ENCODE measurements at regions not wholly inside any gene's neighbourhood (a gene's known extent, or its start where the extent isn't known, plus 50 kb on each side); places are given as distances from the start of the nearest gene placed in this dataset.
"Not testable (repeated sequence)": the region's sequence is repeated elsewhere in the genome, so short reads cannot be mapped to it uniquely, and the experiment has no call there.

DNA sequence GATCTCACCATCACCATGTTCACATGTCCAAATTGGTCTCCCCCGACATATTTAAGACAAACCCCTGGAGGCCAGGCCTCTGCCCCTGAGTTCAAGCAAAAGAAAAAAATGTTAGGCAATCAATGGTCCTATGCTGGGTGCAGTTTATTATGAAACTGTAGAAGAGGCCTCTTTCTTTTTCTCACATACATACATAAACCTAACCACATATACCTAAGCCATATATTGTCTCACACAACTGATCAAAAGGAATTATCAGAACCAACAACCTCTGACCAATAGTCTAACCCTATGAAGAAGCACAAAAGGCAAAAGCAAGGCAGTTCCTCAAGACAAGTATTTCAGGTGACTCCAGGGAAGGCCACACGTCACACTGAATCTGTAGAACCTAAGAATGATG, 49.9 kb downstream of the ILRUN start:
- no peak overlapping the region for H3K4me3 ChIP-seq (ENCODE audit: low read depth, low read length)
- TF ChIP-seq, protein P1, sequence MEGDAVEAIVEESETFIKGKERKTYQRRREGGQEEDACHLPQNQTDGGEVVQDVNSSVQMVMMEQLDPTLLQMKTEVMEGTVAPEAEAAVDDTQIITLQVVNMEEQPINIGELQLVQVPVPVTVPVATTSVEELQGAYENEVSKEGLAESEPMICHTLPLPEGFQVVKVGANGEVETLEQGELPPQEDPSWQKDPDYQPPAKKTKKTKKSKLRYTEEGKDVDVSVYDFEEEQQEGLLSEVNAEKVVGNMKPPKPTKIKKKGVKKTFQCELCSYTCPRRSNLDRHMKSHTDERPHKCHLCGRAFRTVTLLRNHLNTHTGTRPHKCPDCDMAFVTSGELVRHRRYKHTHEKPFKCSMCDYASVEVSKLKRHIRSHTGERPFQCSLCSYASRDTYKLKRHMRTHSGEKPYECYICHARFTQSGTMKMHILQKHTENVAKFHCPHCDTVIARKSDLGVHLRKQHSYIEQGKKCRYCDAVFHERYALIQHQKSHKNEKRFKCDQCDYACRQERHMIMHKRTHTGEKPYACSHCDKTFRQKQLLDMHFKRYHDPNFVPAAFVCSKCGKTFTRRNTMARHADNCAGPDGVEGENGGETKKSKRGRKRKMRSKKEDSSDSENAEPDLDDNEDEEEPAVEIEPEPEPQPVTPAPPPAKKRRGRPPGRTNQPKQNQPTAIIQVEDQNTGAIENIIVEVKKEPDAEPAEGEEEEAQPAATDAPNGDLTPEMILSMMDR (IDR thresholded peaks at IDR 0.05; ENCODE audit: low read depth, low read length), result no peak
- in situ Hi-C loops (cut with HindIII; ENCODE audit: low sequenced_read_pairs), result no loop called here
- no peak for DNase-seq (ENCODE audit: low read depth, low spot score)

DNA sequence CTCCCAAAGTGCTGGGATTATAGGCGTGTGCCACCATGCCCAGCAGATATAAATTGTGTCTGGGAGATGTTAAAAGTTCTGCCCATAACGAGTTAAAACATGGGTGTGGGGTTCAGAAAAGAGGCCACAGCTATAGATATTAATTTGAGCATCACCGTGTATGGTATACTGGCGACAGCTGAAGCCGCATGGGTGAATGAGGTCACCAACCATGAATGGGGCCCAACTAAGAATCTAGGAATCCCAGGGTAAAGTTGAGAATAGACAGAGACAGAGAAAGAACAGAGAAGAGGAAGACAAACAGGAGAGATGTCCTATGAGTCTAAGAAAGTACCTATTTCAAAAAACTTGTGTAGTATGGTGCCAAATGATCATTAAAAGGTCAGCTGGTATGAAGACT, 50.9 kb downstream of the ILRUN start:
- no peak overlapping the region for H3K4me3 ChIP-seq (ENCODE audit: low read depth, low read length)
- no peak for DNase-seq (ENCODE audit: low read depth, low spot score)
- in situ Hi-C loops (cut with HindIII; ENCODE audit: low sequenced_read_pairs), result no loop called here
- TF ChIP-seq, protein P1 (IDR thresholded peaks at IDR 0.05; ENCODE audit: low read depth, low read length), result no peak

DNA sequence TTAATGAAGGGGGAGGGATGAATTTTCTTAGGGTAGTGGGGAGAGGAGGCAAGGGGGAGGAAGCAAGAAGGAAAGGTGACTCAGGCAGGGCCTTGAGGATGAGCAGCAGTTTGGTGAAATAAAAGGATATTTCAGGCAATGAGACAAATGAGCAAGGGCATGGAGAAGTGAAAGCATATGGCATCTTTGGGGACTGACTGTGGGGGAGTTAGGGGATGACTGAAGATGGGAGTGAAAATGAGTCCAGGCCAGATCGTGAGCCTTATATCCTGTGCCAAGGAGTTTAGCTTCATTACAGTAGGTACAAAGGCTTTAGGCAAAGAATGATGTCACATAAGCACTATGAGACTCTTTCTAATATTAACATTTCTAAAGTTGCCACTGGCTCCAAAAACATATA, 51.9 kb downstream of the ILRUN start:
- DNase-seq (ENCODE audit: low read depth, low spot score), result no peak
- in situ Hi-C loops (cut with HindIII; ENCODE audit: low sequenced_read_pairs), result no loop called here
- H3K4me3 ChIP-seq (ENCODE audit: low read depth, low read length), result no peak overlapping the region
- TF ChIP-seq, protein P1 (IDR thresholded peaks at IDR 0.05; ENCODE audit: low read depth, low read length), result no peak

DNA sequence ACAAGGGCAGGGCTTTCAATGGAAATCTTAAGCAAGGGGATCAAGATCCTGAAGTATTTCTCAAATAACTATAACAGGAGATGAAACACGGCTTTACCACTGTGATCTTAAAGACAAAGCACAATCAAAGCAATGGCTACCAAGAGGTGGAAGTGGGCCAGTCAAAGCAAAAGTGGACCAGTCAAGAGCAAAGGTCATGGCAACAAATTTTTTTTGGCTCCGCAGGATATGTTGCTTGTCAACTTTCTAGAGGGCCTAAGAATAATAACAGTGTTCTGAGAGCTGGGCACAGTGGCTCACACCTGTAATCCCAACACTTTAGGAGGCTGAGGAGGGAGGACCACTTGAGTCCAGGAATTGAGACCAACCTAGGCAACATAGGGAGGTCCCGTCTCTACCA, 54.1 kb downstream of the ILRUN start:
- in situ Hi-C loops (cut with HindIII; ENCODE audit: low sequenced_read_pairs), result no loop called here
- TF ChIP-seq, protein P1 (IDR thresholded peaks at IDR 0.05; ENCODE audit: low read depth, low read length), result no peak
- no peak overlapping the region for H3K4me3 ChIP-seq (ENCODE audit: low read depth, low read length)
- no peak for DNase-seq (ENCODE audit: low read depth, low spot score)

DNA sequence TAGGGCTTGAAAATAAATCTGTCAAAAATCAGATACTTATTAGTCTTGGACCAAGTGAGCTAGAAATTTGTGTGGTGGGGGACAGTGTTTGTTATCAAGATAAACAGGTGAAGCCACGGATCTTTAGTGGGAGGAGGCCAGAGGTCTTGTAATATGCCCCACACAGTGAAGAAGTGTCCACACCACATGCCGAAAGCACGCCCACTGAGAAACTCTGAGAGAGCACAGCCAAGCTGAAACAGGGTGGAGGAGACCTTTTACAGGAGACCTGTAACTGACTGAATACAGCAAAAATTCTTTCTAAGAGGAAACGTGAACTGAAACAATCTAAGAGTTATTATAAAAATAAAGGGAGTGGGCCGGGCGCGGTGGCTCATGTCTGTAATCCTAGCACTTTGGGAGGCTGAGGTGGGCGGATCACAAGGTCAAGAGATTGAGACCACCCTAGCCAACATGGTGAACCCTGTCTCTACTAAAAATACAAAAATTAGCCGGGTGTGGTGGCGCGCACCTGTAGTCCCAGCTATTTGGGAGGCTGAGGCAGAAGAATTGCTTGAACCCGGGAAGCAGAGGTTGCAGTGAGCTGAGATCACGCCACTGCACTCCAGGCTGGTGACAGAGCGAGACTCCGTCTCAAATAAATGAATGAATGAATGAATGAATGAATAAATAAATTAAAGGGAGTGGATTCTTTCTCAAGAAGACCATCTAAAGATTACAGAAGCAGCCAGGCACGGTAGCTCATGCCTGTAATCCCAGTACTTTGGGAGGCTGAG, 56.3 kb downstream of the ILRUN start:
- DNase-seq (ENCODE audit: low read depth, low spot score); in situ Hi-C loops (cut with HindIII; ENCODE audit: low sequenced_read_pairs); H3K4me3 ChIP-seq (ENCODE audit: low read depth, low read length): not testable (repeated sequence)

DNA sequence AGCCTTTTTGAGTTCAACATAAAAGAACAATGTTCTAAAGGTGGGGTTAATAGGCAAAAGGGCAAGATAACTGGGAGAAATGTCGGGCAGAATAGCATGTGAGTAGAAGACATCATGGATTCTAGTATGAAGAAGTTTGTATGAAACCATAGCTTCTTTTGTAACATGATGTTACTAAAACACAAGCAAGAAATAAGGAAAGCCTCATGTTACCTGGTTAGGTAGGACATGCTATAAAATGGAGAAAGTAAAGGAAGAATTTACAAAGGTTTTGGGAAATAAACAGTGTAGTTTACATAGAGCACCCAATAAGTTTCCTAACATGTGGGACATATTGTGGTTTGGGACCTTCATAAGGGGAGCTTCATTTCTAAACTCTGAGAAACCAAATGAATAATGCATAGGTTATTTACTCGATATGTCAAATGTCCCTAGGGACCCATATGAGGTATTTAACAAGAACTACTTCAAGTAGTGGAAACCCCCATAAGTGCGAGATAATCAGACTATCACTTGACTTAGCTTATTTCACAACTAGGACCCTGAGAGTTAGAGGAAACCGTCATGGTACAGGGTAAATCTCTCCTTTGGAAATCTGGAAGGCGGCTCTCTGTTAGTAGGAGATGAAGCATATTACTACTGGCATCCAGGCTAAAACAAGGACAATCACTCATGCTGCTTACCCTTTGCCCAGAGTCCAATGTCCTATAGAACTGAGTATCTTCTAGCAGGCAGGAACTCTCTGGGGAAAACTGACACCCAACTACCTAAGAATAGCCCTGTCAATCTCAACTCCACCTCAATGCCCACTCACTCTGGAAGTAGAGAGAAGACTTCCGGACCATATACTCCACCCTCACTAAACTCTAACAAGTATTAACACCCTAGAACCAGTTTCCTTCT, 57.5 kb downstream of the ILRUN start:
- H3K4me3 ChIP-seq (ENCODE audit: low read depth, low read length), result no peak overlapping the region
- in situ Hi-C loops (cut with HindIII; ENCODE audit: low sequenced_read_pairs), result no loop called here
- TF ChIP-seq, protein P1 (IDR thresholded peaks at IDR 0.05; ENCODE audit: low read depth, low read length), result no peak
- DNase-seq (ENCODE audit: low read depth, low spot score), result no peak

DNA sequence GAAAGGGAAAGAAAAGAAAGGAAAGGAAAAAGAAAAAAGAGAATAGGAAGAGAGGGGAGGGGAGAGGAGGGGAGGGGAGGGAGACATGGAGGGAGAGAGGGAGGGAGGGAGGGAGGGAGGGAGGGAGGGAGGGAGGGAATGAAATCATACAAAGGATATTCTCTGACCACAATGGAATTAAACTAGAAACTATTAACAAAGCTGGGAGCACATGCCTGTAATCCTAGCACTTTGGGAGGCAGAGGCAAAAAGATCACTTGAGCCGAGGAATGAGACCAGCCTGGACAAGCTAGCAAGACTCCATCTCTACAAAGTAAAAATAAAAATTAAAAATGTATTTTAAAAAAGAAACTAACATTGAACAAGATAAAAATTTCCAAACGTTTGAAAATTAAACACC, 62.8 kb downstream of the ILRUN start:
- in situ Hi-C loops (cut with HindIII; ENCODE audit: low sequenced_read_pairs), result no loop called here
- TF ChIP-seq, protein P1 (IDR thresholded peaks at IDR 0.05; ENCODE audit: low read depth, low read length), result no peak
- H3K4me3 ChIP-seq (ENCODE audit: low read depth, low read length), result no peak overlapping the region
- DNase-seq (ENCODE audit: low read depth, low spot score), result no peak

Measured in astrocyte of the spinal cord (primary cell).